Endothelial cell (in vitro differentiated cells): ENCODE measurements at regions not wholly inside any gene's neighbourhood (a gene's known extent, or its start where the extent isn't known, plus 50 kb on each side); places are given as distances from the start of the nearest gene placed in this dataset.

Source experiments
- DNase-seq: peaks from one replicate; pipeline ENCODE4 v3.0.0; 2021; ENCODE audit warnings: low spot score
- H3K27ac Mint-ChIP-seq: one replicate; pipeline ENCODE4 v1.8.0; 2021; ENCODE audit warnings: mixed read lengths, inconsistent platforms; ENCODE audit not compliant: unreplicated experiment
- H3K27me3 Mint-ChIP-seq: one replicate; pipeline ENCODE4 v1.8.0; 2021; ENCODE audit warnings: mild to moderate bottlenecking, moderate library complexity, mixed read lengths, inconsistent platforms; ENCODE audit not compliant: unreplicated experiment
- H3K36me3 Mint-ChIP-seq: one replicate; pipeline ENCODE4 v1.8.0; 2021; ENCODE audit warnings: mild to moderate bottlenecking, low read depth, mixed read lengths, inconsistent platforms; ENCODE audit not compliant: unreplicated experiment
- H3K4me1 Mint-ChIP-seq: one replicate; pipeline ENCODE4 v1.8.0; 2021; ENCODE audit warnings: mild to moderate bottlenecking, mixed read lengths, inconsistent platforms; ENCODE audit not compliant: unreplicated experiment
- H3K4me3 Mint-ChIP-seq: one replicate; pipeline ENCODE4 v1.8.0; 2021; ENCODE audit warnings: mild to moderate bottlenecking, mixed read lengths, inconsistent platforms; ENCODE audit not compliant: unreplicated experiment
- H3K9me3 Mint-ChIP-seq: one replicate; pipeline ENCODE4 v1.8.0; 2021; ENCODE audit warnings: mixed read lengths, inconsistent platforms; ENCODE audit not compliant: unreplicated experiment
- TF ChIP-seq, protein P1 (sequence below): fragments of 200-600 bp; sonication (generic); IDR thresholded peaks from one replicate; pipeline ENCODE4 v1.5.0; 2021; ENCODE audit warnings: antibody characterized with exemption; ENCODE audit not compliant: unreplicated experiment

DNA sequence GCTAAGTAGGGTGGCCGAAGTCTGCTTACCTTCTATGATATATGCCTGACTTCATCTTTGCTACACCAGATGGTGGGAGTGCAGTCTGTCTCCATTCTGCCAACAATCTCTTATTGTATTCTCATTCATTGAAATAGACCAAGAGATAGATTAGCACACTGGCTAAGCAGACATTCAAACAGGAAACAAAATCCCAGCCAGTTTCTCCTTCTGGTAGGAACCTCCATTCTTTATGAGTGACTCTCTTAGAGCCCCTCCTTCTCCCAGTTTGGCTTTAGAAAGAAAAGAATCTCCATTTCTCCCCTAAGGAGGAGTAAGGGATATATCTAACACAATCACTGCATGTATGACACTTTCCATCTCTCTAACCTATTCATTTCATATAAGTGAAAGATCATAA lies 118.9 kb upstream of the COL5A2 start:
- Mint-ChIP-seq H3K27me3 (no peaks in the 10 kb centered on the region), H3K9me3 (no peaks in the 10 kb centered on the region), H3K4me1 (no peaks in the 10 kb centered on the region), H3K36me3 (no peaks in the 10 kb centered on the region), H3K4me3 (no peak overlapping the region), H3K27ac (no peak overlapping the region)
- TF ChIP-seq, protein P1, sequence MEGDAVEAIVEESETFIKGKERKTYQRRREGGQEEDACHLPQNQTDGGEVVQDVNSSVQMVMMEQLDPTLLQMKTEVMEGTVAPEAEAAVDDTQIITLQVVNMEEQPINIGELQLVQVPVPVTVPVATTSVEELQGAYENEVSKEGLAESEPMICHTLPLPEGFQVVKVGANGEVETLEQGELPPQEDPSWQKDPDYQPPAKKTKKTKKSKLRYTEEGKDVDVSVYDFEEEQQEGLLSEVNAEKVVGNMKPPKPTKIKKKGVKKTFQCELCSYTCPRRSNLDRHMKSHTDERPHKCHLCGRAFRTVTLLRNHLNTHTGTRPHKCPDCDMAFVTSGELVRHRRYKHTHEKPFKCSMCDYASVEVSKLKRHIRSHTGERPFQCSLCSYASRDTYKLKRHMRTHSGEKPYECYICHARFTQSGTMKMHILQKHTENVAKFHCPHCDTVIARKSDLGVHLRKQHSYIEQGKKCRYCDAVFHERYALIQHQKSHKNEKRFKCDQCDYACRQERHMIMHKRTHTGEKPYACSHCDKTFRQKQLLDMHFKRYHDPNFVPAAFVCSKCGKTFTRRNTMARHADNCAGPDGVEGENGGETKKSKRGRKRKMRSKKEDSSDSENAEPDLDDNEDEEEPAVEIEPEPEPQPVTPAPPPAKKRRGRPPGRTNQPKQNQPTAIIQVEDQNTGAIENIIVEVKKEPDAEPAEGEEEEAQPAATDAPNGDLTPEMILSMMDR, result no peak
- DNase-seq, result no peak

GRCh38 chr2:189299974-189300373 lies 120.4 kb upstream of the COL5A2 start:
- Mint-ChIP-seq H3K4me1 (peaks cover 3% of the 10 kb centered on the region), H3K36me3 (no peaks in the 10 kb centered on the region), H3K27ac (no peak overlapping the region), H3K9me3 (no peaks in the 10 kb centered on the region), H3K4me3 (no peak overlapping the region), H3K27me3 (no peaks in the 10 kb centered on the region)
- TF ChIP-seq, protein P1, result no peak
- no peak for DNase-seq

GRCh38 chr2:189300916-189301315 lies 121.4 kb upstream of the COL5A2 start:
- no peak for DNase-seq
- H3K4me1 Mint-ChIP-seq, result peaks cover 3% of the 10 kb centered on the region
- no peak overlapping the region for H3K4me3 Mint-ChIP-seq
- TF ChIP-seq, protein P1, result no peak
- H3K27ac Mint-ChIP-seq, result no peak overlapping the region
- no peaks in the 10 kb centered on the region for H3K9me3 Mint-ChIP-seq
- no peaks in the 10 kb centered on the region for H3K27me3 Mint-ChIP-seq
- no peaks in the 10 kb centered on the region for H3K36me3 Mint-ChIP-seq

GRCh38 chr2:189302274-189302948 lies 122.8 kb upstream of the COL5A2 start:
- TF ChIP-seq, protein P1, result no peak
- Mint-ChIP-seq H3K27ac (no peak overlapping the region), H3K9me3 (no peaks in the 10 kb centered on the region), H3K36me3 (no peaks in the 10 kb centered on the region), H3K4me3 (no peak overlapping the region), H3K27me3 (no peaks in the 10 kb centered on the region), H3K4me1 (peaks cover 3% of the 10 kb centered on the region)
- DNase-seq, result no peak

GRCh38 chr2:189304360-189304759 lies 124.8 kb upstream of the COL5A2 start:
- TF ChIP-seq, protein P1, result no peak
- H3K9me3 Mint-ChIP-seq, result no peaks in the 10 kb centered on the region
- no peaks in the 10 kb centered on the region for H3K36me3 Mint-ChIP-seq

More at GRCh38 chr2:189304360-189304759, 124.8 kb upstream of the COL5A2 start:
- DNase-seq, result no peak
- Mint-ChIP-seq H3K27ac (no peak overlapping the region), H3K4me3 (no peak overlapping the region), H3K27me3 (no peaks in the 10 kb centered on the region), H3K4me1 (peaks cover 3% of the 10 kb centered on the region)
